ENCODE measurements at regions not wholly inside any gene's neighbourhood (a gene's known extent, or its start where the extent isn't known, plus 50 kb on each side); places are given as distances from the start of the nearest gene placed in this dataset.
"Not testable (repeated sequence)": the region's sequence is repeated elsewhere in the genome, so short reads cannot be mapped to it uniquely, and the experiment has no call there.

- not testable (repeated sequence) for H4K20me1 ChIP-seq (ENCODE audit: insufficient read depth, low read length); H3K27ac ChIP-seq (ENCODE audit: low read depth, low read length); H3K4me2 ChIP-seq (ENCODE audit: insufficient read depth, low read length); H2AFZ ChIP-seq (ENCODE audit: low read length); H3K79me2 ChIP-seq (ENCODE audit: insufficient read depth, low read length); H3K27me3 ChIP-seq (ENCODE audit: insufficient read depth, low read length); DNase-seq (ENCODE audit: insufficient read length, low spot score, missing footprints); H3K36me3 ChIP-seq (ENCODE audit: insufficient read depth, low read length); H3K4me3 ChIP-seq (ENCODE audit: insufficient read depth, low read length); H3K9me3 ChIP-seq (ENCODE audit: low read depth, low read length); H3K4me1 ChIP-seq (ENCODE audit: insufficient read depth, low read length)
These were observed 57.4 kb downstream of the FTHL17 start for GRCh38 chrX:31014474-31014873.

DNA sequence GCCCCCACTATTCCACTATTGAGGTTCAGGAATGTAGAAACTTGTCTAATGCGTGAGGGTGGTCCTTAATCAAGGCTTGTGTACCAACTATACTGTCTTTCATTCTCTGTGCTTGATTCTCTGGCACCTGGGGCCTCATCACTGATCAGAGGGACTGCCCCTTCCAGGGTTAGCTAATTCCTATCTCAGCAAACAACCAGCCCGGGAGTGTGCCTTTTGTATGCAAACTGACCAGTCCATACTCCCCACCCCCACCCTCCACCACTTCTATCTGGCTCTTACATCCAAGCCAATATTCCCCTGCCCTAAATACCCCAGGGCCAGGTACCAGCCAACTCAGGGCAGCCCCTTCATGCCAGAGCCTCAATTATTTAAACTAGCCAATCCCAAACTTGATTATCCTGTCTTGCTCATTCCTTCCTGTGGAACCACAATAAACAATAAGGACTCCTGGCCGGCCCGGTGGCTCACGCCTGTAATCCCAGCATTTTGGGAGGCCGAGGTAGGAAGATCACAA lies 59.3 kb downstream of the FTHL17 start:
- Histone ChIP-seq H3K4me1 (ENCODE audit: insufficient read depth, low read length) (no peaks in the 10 kb centered on the region), H3K27me3 (ENCODE audit: insufficient read depth, low read length) (no peaks in the 10 kb centered on the region)

GRCh38 chrX:31007321-31007720 lies 64.5 kb downstream of the FTHL17 start:
- no peak overlapping the region for H3K27ac ChIP-seq (ENCODE audit: low read depth, low read length)
- no peak overlapping the region for H3K4me3 ChIP-seq (ENCODE audit: insufficient read depth, low read length)
- H2AFZ ChIP-seq (ENCODE audit: low read length) = no peak overlapping the region
- no peaks in the 10 kb centered on the region for H3K27me3 ChIP-seq (ENCODE audit: insufficient read depth, low read length)
- no peak for DNase-seq (ENCODE audit: insufficient read length, low spot score, missing footprints)
- H3K79me2 ChIP-seq (ENCODE audit: insufficient read depth, low read length) = no peaks in the 10 kb centered on the region
- H3K36me3 ChIP-seq (ENCODE audit: insufficient read depth, low read length) = no peaks in the 10 kb centered on the region
- no peak for TF ChIP-seq CTCF (IDR thresholded peaks at IDR 0.05; ENCODE audit: extremely low read depth, low read depth, low read length)
- no peak overlapping the region for H3K4me2 ChIP-seq (ENCODE audit: insufficient read depth, low read length)
- no peaks in the 10 kb centered on the region for H4K20me1 ChIP-seq (ENCODE audit: insufficient read depth, low read length)
- H3K9me3 ChIP-seq (ENCODE audit: low read depth, low read length) = no peaks in the 10 kb centered on the region
- no peaks in the 10 kb centered on the region for H3K4me1 ChIP-seq (ENCODE audit: insufficient read depth, low read length)

More for the DNA sequence above, 59.3 kb downstream of the FTHL17 start:
- no peak for DNase-seq (ENCODE audit: insufficient read length, low spot score, missing footprints)
- no peaks in the 10 kb centered on the region for H3K9me3 ChIP-seq (ENCODE audit: low read depth, low read length)
- no peak overlapping the region for H2AFZ ChIP-seq (ENCODE audit: low read length)
- no peak for TF ChIP-seq CTCF (IDR thresholded peaks at IDR 0.05; ENCODE audit: extremely low read depth, low read depth, low read length)
- no peak overlapping the region for H3K27ac ChIP-seq (ENCODE audit: low read depth, low read length)
- H3K36me3 ChIP-seq (ENCODE audit: insufficient read depth, low read length) = no peaks in the 10 kb centered on the region
- H3K4me3 ChIP-seq (ENCODE audit: insufficient read depth, low read length) = no peak overlapping the region
- no peaks in the 10 kb centered on the region for H4K20me1 ChIP-seq (ENCODE audit: insufficient read depth, low read length)
- no peaks in the 10 kb centered on the region for H3K79me2 ChIP-seq (ENCODE audit: insufficient read depth, low read length)
- no peak overlapping the region for H3K4me2 ChIP-seq (ENCODE audit: insufficient read depth, low read length)

DNA sequence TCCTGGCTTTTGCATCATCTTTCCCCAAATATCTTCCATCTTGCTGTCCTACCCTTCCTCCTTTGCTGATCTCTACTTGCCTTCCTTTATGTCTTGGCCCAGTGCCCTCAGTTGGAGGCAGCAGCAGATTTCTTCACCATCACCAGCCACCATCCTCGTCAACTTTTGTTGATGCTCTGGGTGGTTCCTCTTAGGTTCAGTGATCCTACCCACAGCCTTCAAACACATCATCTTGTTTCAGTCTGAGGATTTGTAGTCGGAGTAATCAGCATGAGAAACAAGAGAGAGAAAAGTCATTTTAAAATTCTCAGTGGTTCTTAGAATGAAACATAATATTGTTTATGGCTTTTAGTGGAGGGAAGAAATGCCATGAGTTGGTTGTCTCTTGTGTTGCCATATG lies 65.8 kb downstream of the FTHL17 start:
- Histone ChIP-seq H3K9me3 (ENCODE audit: low read depth, low read length) (peaks cover 2% of the 10 kb centered on the region), H3K27ac (ENCODE audit: low read depth, low read length) (no peak overlapping the region)

More for the DNA sequence above, 65.8 kb downstream of the FTHL17 start:
- Histone ChIP-seq H4K20me1 (ENCODE audit: insufficient read depth, low read length) (no peaks in the 10 kb centered on the region), H3K4me1 (ENCODE audit: insufficient read depth, low read length) (no peaks in the 10 kb centered on the region), H3K36me3 (ENCODE audit: insufficient read depth, low read length) (no peaks in the 10 kb centered on the region), H3K27me3 (ENCODE audit: insufficient read depth, low read length) (no peaks in the 10 kb centered on the region), H3K79me2 (ENCODE audit: insufficient read depth, low read length) (no peaks in the 10 kb centered on the region), H2AFZ (ENCODE audit: low read length) (no peak overlapping the region), H3K4me2 (ENCODE audit: insufficient read depth, low read length) (no peak overlapping the region), H3K4me3 (ENCODE audit: insufficient read depth, low read length) (no peak overlapping the region)
- peak; percentile 35 for DNase-seq (ENCODE audit: insufficient read length, low spot score, missing footprints)
- TF ChIP-seq CTCF (IDR thresholded peaks at IDR 0.05; ENCODE audit: extremely low read depth, low read depth, low read length) = no peak

Measured in osteoblast (primary cell).